SK-N-SH treated with all-trans-retinoic acid at 6 μM for 48 hours (cell line): ENCODE measurements at regions not wholly inside any gene's neighbourhood (a gene's known extent, or its start where the extent isn't known, plus 50 kb on each side); places are given as distances from the start of the nearest gene placed in this dataset.

Experiments
- ARNTL ChIP-seq: fragments of 450-650 bp; formaldehyde crosslinking; IDR thresholded peaks from 2 replicates; pipeline ENCODE4 v1.5.0; 2020; ENCODE audit warnings: low read depth, mild to moderate bottlenecking, moderate library complexity, borderline replicate concordance
- GLIS3 ChIP-seq: fragments of 250-450 bp; sonication (Bioruptor Pico); IDR thresholded peaks from 2 replicates; pipeline ENCODE4 v1.5.0; 2020; ENCODE audit warnings: mild to moderate bottlenecking, moderate library complexity
- OSR1 ChIP-seq: fragments of 250-450 bp; sonication (Bioruptor Pico); IDR thresholded peaks from 2 replicates; pipeline ENCODE4 v1.8.0; 2022; ENCODE audit warnings: moderate library complexity, mild to moderate bottlenecking, inconsistent platforms
- PATZ1 ChIP-seq: fragments of 250-450 bp; sonication (Bioruptor Pico); IDR thresholded peaks from 2 replicates; pipeline ENCODE4 v1.8.0; 2020; ENCODE audit warnings: mild to moderate bottlenecking, moderate library complexity, borderline replicate concordance
- POU6F1 ChIP-seq: fragments of 250-450 bp; sonication (Bioruptor Pico); IDR thresholded peaks from 2 replicates; pipeline ENCODE4 v1.8.0; 2021; ENCODE audit warnings: low read depth, mild to moderate bottlenecking, moderate library complexity, borderline replicate concordance
- RARB ChIP-seq: fragments of 250-450 bp; sonication (Bioruptor Pico); IDR thresholded peaks from 2 replicates; pipeline ENCODE4 v1.8.0; 2021; ENCODE audit warnings: mild to moderate bottlenecking, moderate library complexity
- TOX ChIP-seq: fragments of 250-450 bp; sonication (Bioruptor Pico); IDR thresholded peaks from 2 replicates; pipeline ENCODE4 v1.8.0; 2021; ENCODE audit warnings: mild to moderate bottlenecking, moderate library complexity, borderline replicate concordance
- TSHZ2 ChIP-seq: fragments of 250-450 bp; sonication (Bioruptor Pico); IDR thresholded peaks from 2 replicates; pipeline ENCODE4 v1.5.0; 2020; ENCODE audit warnings: mild to moderate bottlenecking, moderate library complexity
- ZC3H10 ChIP-seq: fragments of 250-450 bp; sonication (Bioruptor Pico); IDR thresholded peaks from 2 replicates; pipeline ENCODE4 v1.5.1; 2021; ENCODE audit warnings: mild to moderate bottlenecking, moderate library complexity
- ZFP3 ChIP-seq: fragments of 250-450 bp; sonication (Bioruptor Pico); IDR thresholded peaks from 2 replicates; pipeline ENCODE4 v1.5.0; 2020; ENCODE audit warnings: mild to moderate bottlenecking, moderate library complexity
- ZFP30 ChIP-seq: fragments of 450-650 bp; formaldehyde crosslinking; IDR thresholded peaks from 2 replicates; pipeline ENCODE4 v1.5.0; 2022; ENCODE audit warnings: mild to moderate bottlenecking, moderate library complexity
- ZNF565 ChIP-seq: fragments of 450-650 bp; formaldehyde crosslinking; conservative IDR thresholded peaks from 2 replicates; pipeline ENCODE4 v1.5.0; 2020; ENCODE audit warnings: low read depth, mild to moderate bottlenecking, moderate library complexity
- ZNF70 ChIP-seq: fragments of 450-650 bp; formaldehyde crosslinking; IDR thresholded peaks from 2 replicates; pipeline ENCODE4 v1.5.0; 2020; ENCODE audit warnings: mild to moderate bottlenecking, moderate library complexity
- ZNF8 ChIP-seq: fragments of 450-650 bp; formaldehyde crosslinking; IDR thresholded peaks from 2 replicates; pipeline ENCODE4 v1.5.0; 2020; ENCODE audit warnings: mild to moderate bottlenecking, moderate library complexity

DNA sequence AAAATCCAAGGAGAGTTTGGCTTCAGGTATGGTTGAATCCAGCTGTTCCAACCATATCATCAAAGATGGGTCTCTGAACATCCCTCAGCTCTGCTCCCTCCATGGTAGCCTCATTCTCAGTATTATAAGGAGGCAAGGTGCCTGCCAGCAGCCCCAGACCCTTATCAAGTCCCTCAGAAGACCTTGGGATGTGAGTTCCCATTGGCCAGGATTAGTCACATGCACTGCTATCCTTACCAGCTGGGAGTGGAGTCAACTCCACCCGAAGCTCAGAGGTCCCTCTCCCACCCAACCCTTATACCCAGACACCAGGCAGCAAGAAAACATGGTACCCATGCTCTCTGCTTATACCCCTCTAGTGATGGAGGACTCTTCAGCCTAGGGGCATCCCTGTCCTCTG, 153.7 kb upstream of the ZBTB40 start:
- TF ChIP-seq PATZ1 (CRISPR knock-in tag), result no peak
- no peak for TF ChIP-seq GLIS3
- TF ChIP-seq ARNTL (CRISPR knock-in tag), result no peak
- no peak for TF ChIP-seq ZNF70 (CRISPR knock-in tag)
- no peak for TF ChIP-seq ZNF565 (CRISPR knock-in tag)
- TF ChIP-seq ZC3H10 (CRISPR knock-in tag), result no peak
- TF ChIP-seq OSR1 (CRISPR knock-in tag), result no peak
- TF ChIP-seq ZFP30 (CRISPR knock-in tag), result no peak
- no peak for TF ChIP-seq ZFP3 (CRISPR knock-in tag)
- TF ChIP-seq TOX (CRISPR knock-in tag), result no peak
- TF ChIP-seq ZNF8 (CRISPR knock-in tag), result no peak
- TF ChIP-seq POU6F1, result no peak
- TF ChIP-seq TSHZ2 (CRISPR knock-in tag), result no peak
- no peak for TF ChIP-seq RARB (CRISPR knock-in tag)
